Fibroblast of villous mesenchyme (primary cell): ENCODE measurements at regions not wholly inside any gene's neighbourhood (a gene's known extent, or its start where the extent isn't known, plus 50 kb on each side); places are given as distances from the start of the nearest gene placed in this dataset.

Experiments
- DNase-seq: peaks from one replicate; pipeline ENCODE4 v3.0.0-alpha.2; 2010; ENCODE audit warnings: low read depth
- H3K4me3 ChIP-seq: 2 replicates; pipeline ENCODE4 v1.5.1; 2011; ENCODE audit warnings: low read depth, mild to moderate bottlenecking, low read length
- TF ChIP-seq, protein P1 (sequence below): IDR thresholded peaks from 2 replicates; pipeline ENCODE4 v1.5.1; 2012; ENCODE audit warnings: low read depth, mild to moderate bottlenecking, low read length; ENCODE audit not compliant: insufficient read depth

DNA sequence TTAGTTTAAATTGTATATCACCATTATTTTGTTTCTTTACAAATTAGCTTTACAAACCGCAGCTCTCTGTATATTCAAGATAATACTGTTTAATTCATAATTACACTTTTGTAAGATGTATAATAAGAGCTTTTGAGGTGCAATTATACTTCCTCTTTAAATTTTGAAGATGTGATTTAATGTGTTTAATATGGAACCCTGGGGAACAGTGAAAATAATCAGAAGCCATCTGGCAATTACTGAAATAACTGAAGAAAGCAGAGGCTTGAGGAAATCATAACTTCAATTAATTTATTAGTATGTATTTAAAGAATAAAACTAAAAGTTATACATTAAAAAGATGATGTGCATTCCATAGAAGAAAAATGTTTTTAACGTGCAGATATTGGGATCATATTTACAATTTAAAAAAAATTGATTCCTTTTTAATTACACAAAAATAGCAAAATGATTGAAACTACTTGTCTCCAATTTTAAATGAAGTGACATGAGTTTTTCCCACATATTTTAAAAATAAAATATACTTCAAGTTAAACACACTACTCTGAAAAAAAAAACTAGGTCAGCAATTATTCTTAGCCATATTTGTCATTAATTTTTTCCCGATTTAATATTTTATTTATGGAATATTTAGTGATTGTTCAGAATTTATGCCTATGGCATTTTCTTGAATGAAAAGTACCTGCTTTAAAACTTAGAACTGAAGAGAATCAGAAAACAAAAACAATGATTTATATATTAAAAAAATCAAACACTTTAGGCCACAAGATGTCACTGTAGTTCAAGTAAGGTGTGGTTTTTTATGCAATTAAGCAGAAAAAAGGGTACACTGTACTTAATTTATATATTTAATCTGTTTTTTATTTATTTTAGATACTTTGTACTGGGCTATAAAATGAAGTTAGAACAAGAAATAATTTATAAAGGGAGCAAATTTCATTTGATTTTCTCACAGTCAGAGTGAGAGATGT, 942.7 kb upstream of the NDST4 start:
- H3K4me3 ChIP-seq: no peak overlapping the region
- DNase-seq: peak; percentile 9
- TF ChIP-seq, protein P1, sequence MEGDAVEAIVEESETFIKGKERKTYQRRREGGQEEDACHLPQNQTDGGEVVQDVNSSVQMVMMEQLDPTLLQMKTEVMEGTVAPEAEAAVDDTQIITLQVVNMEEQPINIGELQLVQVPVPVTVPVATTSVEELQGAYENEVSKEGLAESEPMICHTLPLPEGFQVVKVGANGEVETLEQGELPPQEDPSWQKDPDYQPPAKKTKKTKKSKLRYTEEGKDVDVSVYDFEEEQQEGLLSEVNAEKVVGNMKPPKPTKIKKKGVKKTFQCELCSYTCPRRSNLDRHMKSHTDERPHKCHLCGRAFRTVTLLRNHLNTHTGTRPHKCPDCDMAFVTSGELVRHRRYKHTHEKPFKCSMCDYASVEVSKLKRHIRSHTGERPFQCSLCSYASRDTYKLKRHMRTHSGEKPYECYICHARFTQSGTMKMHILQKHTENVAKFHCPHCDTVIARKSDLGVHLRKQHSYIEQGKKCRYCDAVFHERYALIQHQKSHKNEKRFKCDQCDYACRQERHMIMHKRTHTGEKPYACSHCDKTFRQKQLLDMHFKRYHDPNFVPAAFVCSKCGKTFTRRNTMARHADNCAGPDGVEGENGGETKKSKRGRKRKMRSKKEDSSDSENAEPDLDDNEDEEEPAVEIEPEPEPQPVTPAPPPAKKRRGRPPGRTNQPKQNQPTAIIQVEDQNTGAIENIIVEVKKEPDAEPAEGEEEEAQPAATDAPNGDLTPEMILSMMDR: no peak

DNA sequence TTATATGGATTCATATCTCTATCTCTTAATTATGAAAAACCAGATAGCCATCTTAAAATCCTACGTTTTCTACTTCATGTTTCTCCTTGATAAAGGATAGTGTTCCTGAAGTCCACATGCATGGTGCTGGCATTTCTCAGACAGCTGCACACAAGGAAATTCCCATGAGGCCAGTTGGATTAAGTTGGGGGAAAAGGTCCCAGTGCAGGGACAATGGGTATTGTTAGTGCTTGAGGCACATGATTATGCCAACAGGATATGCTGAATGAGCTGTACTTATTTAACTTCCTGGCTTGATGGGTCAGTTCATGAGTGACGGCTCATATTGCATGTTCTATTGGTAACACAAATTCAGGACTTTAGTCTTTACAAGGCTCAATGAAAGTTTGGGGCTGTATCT, 913.9 kb upstream of the NDST4 start:
- no peak overlapping the region for H3K4me3 ChIP-seq
- no peak for DNase-seq
- TF ChIP-seq, protein P1: no peak

DNA sequence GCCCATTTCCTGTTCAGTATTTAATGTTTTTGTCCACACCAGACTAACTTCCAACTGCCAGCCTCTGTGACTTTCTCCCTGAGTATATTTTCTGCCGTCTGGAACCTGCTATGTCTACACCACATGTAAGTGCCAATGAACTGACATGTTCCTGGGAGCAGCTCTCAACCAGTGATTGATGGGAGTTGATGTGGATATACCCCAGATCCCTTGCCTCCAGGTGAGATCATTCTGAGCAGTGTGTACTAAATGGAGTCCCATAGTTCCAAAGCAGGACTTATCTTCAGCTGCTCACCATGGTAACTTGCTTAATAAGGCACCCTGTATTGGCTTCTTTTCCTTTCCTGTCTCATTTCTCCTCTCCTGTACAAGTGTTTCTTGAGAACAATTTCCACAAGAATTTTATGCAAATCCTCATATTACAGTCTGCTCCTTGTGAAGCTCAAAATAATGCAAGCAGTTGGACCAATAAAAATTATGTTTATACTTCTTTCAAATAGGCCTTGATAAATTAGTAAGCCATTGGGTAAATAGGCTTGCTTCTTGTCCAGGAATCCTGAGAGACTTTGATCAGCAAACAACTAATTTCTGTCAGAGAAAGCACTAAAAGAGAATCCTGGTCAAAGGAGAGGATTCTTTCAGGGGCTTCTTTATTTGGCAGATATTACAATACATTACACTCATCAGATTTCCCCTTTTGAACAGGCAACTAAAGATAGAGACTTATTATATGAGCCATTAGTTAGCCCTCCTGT, 911.7 kb upstream of the NDST4 start:
- TF ChIP-seq, protein P1: no peak
- H3K4me3 ChIP-seq: no peak overlapping the region
- no peak for DNase-seq

DNA sequence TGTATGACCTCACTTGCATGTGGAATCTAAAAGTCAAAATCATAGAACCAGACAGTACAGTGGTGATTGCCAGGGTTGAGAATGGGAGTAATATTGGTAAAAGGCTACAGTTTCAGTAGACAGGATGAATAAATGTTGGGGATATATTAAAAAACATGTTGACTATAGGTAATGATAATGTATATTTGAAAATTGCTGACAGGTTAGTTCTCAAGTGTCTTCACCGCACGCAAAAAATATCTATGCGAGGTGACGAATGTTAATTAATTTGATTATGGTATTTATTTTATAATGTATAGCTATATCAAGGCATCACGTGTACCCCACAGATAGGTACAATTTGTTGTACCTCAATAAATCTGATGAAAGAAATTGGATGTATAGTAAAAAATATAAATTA, 909.6 kb upstream of the NDST4 start:
- TF ChIP-seq, protein P1: no peak
- no peak overlapping the region for H3K4me3 ChIP-seq
- no peak for DNase-seq

DNA sequence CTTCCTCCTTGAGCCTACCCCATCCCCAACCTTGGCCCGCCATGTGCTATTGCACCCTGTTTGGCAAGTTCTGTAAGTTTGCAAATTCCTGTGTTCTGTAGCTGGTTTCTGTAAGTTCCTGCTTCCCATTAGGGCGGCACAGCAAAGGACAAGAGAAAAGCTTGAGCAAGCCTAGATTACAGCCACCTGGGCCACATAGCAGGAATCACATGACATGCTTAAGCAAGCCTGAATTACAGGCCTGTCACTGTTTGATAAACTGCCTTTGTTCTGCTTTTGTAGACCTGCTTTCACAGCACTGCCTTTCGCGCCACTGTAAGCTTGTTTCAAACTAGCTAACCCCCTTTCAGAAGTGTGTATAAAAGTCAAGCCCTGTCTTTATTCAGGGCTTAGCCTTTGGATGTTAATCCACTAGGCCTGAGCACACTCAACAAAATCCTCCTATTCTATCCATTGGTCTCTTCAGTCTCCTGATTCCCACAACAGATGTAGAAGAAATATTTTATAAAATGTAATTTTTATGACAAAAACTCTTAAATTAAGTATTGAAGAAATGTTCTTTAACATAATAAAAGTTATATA, 906.8 kb upstream of the NDST4 start:
- DNase-seq: no peak
- no peak overlapping the region for H3K4me3 ChIP-seq
- TF ChIP-seq, protein P1: no peak

DNA sequence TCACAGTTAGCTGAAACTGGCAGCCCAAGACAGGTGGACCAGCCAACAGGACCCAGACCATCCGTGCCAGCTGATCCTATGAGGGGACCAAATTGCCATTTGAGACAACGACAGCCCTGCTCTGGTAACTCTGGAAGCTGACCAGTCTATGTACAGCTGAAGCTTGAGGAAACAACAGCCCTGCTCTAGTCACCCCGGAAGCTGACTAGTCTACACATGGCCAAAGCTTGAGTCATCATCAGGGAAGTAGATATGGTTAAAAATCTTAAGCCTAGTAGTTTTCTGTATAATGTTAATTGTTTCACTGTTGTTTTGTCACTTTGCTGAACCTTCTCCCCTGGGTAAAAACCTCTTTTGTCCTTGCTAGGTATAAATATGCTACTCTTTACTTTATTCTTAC, 905.4 kb upstream of the NDST4 start:
- no peak overlapping the region for H3K4me3 ChIP-seq
- no peak for DNase-seq
- TF ChIP-seq, protein P1: no peak
